Right lobe of liver (tissue), 6 donors: ENCODE measurements at regions not wholly inside any gene's neighbourhood (a gene's known extent, or its start where the extent isn't known, plus 50 kb on each side); places are given as distances from the start of the nearest gene placed in this dataset.

Experiments used
- ATAC-seq, 4 donors: fragments of 200-7000 bp; cut with Tn5 transposase; one replicate each; pipeline ENCODE4 v1.9.1; 2020; ENCODE audit warnings: mild to moderate bottlenecking in 4 of 4, moderate library complexity in 4 of 4
- DNase-seq, 3 donors: peaks; one replicate each; pipeline ENCODE4 v3.0.0-alpha.2; 2020
- H3K27ac ChIP-seq, 3 donors: fragments of 200-600 bp; one replicate each; pipeline ENCODE4 v1.8.0; 2022
- H3K27me3 ChIP-seq, 2 donors: fragments of 200-600 bp; one replicate each; pipeline ENCODE4 v1.8.0; 2022
- H3K36me3 ChIP-seq, 4 donors: fragments of 200-600 bp; sonication (generic) in 1 of 4; one replicate each; pipeline versions ENCODE4 v1.5.1 to v1.8.0; 2017 to 2022; ENCODE audit warnings: control low read depth in 1 of 4
- H3K4me1 ChIP-seq, 4 donors: fragments of 200-600 bp; sonication (generic) in 1 of 4; one replicate each; pipeline versions ENCODE4 v1.5.1 to v1.8.0; 2017 to 2022; ENCODE audit warnings: control low read depth in 1 of 4
- H3K4me3 ChIP-seq, 3 donors: fragments of 200-600 bp; one replicate each; pipeline ENCODE4 v1.8.0; 2022
- H3K9me3 ChIP-seq, 4 donors: fragments of 200-600 bp; sonication (generic) in 1 of 4; one replicate each; pipeline versions ENCODE4 v1.5.1 to v1.8.0; 2017 to 2022; ENCODE audit warnings: control low read depth in 1 of 4
- POLR2A ChIP-seq: fragments of 450-650 bp; IDR thresholded peaks from one replicate; pipeline ENCODE4 v1.6.1; 2017; ENCODE audit warnings: antibody characterized with exemption, mild to moderate bottlenecking
- WGBS: methylation state at CpG from one replicate; pipeline ENCODE4 v1.1.6; 2018; ENCODE audit warnings: low coverage, low lambda C conversion rate; ENCODE audit not compliant: insufficient coverage; ENCODE audit errors: missing lambda C conversion rate; 5-methylcytosine and 5-hydroxymethylcytosine counted together
- intact Hi-C, 2 donors: fragments of 100-400 bp; cut with DNase I; formaldehyde crosslinking; loops; one replicate each; pipeline versions ENCODE4 v1.11.2 to v1.14.1; 2022
- TF ChIP-seq, protein P1 (sequence below), 4 donors: fragments of 200-600 bp in 3 of 4; fragments of 450-650 bp in 1 of 4; IDR thresholded peaks; one replicate each; pipeline versions ENCODE4 v1.5.1 to v1.8.0; 2016 to 2022; ENCODE audit warnings: antibody characterized with exemption in 4 of 4, mild to moderate bottlenecking in 2 of 4
- donor health status: DM: no; HTN: yes; CAD: no.
- donor health status: DM: no; HTN: no; CAD: no.
- donor health status: DM: no; HTN: no; CAD: no.
- donor health status: DM: no; HTN: yes; CAD: no.
- donor health status: DM: no; HTN: yes; CAD: no.

DNA sequence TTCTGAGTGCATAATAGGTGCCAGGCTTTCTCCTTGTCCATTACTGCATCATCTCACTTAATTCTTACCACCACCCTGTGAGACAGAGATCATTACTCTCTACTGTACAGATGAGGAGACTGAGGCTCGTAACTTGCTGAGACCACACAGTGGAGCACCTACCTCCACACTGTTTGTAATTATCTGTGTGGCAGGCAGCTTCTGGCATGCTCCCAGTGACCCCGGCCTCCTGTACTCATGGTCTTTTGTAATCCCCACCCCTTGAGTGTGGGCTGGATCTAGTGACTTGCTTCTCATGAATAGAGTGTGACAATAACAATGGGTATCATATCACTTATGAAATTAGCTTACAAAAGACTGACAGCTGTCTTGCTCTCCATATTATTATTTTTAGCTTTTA, 407.3 kb downstream of the MATN1 start:
- Histone ChIP-seq H3K27ac (no peak overlapping the region), H3K4me3 (no peak overlapping the region), H3K36me3 (no peaks in the 10 kb centered on the region), H3K9me3 (no peaks in the 10 kb centered on the region), H3K4me1 (no peaks in the 10 kb centered on the region), H3K27me3 (no peaks in the 10 kb centered on the region)
- DNase-seq: no peak
- intact Hi-C loops: no loop called here
- WGBS: 50% methylated on average over 1 of the region's 2 CpGs
- TF ChIP-seq, protein P1, sequence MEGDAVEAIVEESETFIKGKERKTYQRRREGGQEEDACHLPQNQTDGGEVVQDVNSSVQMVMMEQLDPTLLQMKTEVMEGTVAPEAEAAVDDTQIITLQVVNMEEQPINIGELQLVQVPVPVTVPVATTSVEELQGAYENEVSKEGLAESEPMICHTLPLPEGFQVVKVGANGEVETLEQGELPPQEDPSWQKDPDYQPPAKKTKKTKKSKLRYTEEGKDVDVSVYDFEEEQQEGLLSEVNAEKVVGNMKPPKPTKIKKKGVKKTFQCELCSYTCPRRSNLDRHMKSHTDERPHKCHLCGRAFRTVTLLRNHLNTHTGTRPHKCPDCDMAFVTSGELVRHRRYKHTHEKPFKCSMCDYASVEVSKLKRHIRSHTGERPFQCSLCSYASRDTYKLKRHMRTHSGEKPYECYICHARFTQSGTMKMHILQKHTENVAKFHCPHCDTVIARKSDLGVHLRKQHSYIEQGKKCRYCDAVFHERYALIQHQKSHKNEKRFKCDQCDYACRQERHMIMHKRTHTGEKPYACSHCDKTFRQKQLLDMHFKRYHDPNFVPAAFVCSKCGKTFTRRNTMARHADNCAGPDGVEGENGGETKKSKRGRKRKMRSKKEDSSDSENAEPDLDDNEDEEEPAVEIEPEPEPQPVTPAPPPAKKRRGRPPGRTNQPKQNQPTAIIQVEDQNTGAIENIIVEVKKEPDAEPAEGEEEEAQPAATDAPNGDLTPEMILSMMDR (IDR thresholded peaks at IDR 0.05): no peak
- no peak for TF ChIP-seq POLR2A
- no peak for ATAC-seq

DNA sequence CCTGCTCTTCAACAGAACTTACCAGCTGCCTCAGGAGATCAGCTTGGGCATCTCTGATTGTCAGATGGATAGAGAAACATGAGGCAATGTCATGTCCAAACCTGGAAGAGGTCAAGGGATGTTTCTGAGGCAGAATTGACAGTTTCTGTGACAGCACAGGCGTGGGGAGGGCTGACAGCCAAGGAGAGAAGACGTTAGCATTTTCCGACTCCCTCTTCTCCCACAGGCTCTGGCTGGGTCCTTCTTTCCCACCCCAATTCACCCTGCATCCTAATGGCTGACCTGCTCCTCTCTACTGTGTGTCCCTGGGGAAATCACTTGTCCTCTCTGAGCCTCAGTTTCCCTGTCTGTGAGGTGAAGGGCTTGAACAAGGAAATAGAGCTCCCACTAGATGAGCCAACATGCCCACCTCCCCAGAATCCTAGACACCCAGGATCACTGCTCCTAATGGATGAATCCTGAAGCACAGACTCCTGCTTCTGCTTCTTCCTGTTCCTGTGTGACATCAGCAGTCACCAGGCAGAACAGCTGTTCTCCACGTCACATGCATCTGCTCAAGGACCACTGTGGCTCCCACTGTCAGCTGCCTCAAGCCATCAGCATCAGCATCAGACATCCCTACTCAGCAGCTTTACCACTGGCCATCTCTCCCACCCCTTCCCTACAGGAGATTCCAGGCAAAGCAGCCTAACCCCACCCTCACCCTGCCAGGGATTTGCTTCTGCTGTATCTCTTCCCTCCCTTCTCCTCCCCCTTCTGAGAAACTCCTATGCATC, 408.0 kb downstream of the MATN1 start:
- DNase-seq (peak in 1 of 3 donors; percentile 13), ATAC-seq (no peak)
- H3K9me3 ChIP-seq: no peaks in the 10 kb centered on the region
- H3K27ac ChIP-seq: no peak overlapping the region
- H3K4me1 ChIP-seq: no peaks in the 10 kb centered on the region
- no peaks in the 10 kb centered on the region for H3K27me3 ChIP-seq
- WGBS: 31% methylated on average over 3 of the region's 4 CpGs
- H3K4me3 ChIP-seq: no peak overlapping the region
- TF ChIP-seq POLR2A: no peak
- TF ChIP-seq, protein P1 (IDR thresholded peaks at IDR 0.05): no peak
- H3K36me3 ChIP-seq: no peaks in the 10 kb centered on the region
- intact Hi-C loops: no loop called here

DNA sequence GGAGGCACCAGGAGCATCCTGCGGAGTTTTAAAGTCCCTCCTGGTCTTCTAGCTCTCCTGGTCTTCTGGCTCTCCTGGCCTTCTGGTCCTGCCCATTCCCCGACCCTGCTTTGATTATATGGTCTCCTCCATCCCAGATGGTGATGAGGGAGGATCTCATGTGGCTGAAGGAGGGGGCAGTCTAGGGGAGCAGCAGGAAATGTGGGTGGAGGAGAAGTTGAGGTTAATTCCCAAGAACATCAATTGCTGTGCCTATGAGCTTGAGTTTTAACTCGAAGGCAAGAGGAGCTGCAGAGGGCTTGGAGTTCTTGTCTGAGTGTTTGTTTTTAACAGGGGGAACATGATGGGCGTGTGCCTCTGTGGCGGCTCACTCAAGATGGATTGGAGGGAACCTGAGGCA, 408.8 kb downstream of the MATN1 start:
- ATAC-seq: no peak
- Histone ChIP-seq H3K27ac (no peak overlapping the region), H3K27me3 (no peaks in the 10 kb centered on the region), H3K9me3 (no peaks in the 10 kb centered on the region), H3K4me3 (no peak overlapping the region), H3K4me1 (no peaks in the 10 kb centered on the region), H3K36me3 (no peaks in the 10 kb centered on the region)
- 36% methylated on average over 5 of the region's 5 CpGs for WGBS
- intact Hi-C loops: no loop called here
- TF ChIP-seq, protein P1 (IDR thresholded peaks at IDR 0.05): no peak
- no peak for TF ChIP-seq POLR2A
- DNase-seq: no peak

DNA sequence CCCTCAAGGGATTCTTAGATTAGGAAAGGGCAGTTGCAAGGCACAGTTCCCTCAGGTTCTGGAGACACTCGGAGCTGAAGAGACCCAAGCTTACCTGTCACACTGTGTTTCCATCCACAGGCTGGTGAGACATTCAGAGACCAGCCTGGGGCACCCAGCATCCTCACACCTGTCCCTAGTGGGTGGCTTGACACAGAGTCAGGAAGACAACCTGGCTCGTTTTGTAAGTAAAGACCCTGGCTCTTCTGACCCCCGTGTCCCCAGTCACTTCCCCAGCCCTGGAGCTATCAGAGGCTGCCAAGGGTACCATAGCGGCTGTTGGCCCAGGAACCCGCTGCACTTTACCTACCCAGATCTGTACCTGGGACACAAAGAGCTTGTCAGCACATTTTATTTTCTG, 409.8 kb downstream of the MATN1 start:
- H3K27me3 ChIP-seq: no peaks in the 10 kb centered on the region

More for the DNA sequence above, 409.8 kb downstream of the MATN1 start:
- 45% methylated on average over 3 of the region's 5 CpGs for WGBS
- Histone ChIP-seq H3K9me3 (no peaks in the 10 kb centered on the region), H3K4me3 (no peak overlapping the region), H3K27ac (no peak overlapping the region), H3K4me1 (no peaks in the 10 kb centered on the region), H3K36me3 (no peaks in the 10 kb centered on the region)
- intact Hi-C loops: no loop called here
- ATAC-seq (no peak), DNase-seq (peak in 1 of 3 donors; percentile 28)
- no peak for TF ChIP-seq POLR2A
- TF ChIP-seq, protein P1 (IDR thresholded peaks at IDR 0.05): no peak
